Panc1 (cell line): ENCODE measurements at regions not wholly inside any gene's neighbourhood (a gene's known extent, or its start where the extent isn't known, plus 50 kb on each side); places are given as distances from the start of the nearest gene placed in this dataset.

Source experiments
- CTCF ChIP-seq: fragments of 450-650 bp; IDR thresholded peaks from 2 replicates; pipeline ENCODE4 v1.5.1; 2017; ENCODE audit warnings: mild to moderate bottlenecking
- REST ChIP-seq, 2 experiments: IDR thresholded peaks; 2 replicates each; pipeline ENCODE4 v1.6.1; 2011 to 2012; ENCODE audit warnings: low read depth in 2 of 2, control low read depth in 1 of 2, low read length in 1 of 2, mild to moderate bottlenecking in 1 of 2, moderate library complexity in 1 of 2; ENCODE audit not compliant: insufficient read depth in 1 of 2
- TCF7L2 ChIP-seq: IDR thresholded peaks from 2 replicates; pipeline ENCODE4 v1.6.1; 2011; ENCODE audit warnings: mild to moderate bottlenecking, low read depth, low read length, inconsistent platforms

GRCh38 chr4:81348086-81348777 is 123.5 kb downstream of the RASGEF1B start:
- no peak for TF ChIP-seq CTCF
- no peak for TF ChIP-seq REST (IDR thresholded peaks at IDR 0.05; ENCODE audit: insufficient read depth in 1 of 2, low read depth in 2 of 2, low read length in 1 of 2)
- no peak for TF ChIP-seq TCF7L2
